ENCODE measurements at regions not wholly inside any gene's neighbourhood (a gene's known extent, or its start where the extent isn't known, plus 50 kb on each side); places are given as distances from the start of the nearest gene placed in this dataset.

DNA sequence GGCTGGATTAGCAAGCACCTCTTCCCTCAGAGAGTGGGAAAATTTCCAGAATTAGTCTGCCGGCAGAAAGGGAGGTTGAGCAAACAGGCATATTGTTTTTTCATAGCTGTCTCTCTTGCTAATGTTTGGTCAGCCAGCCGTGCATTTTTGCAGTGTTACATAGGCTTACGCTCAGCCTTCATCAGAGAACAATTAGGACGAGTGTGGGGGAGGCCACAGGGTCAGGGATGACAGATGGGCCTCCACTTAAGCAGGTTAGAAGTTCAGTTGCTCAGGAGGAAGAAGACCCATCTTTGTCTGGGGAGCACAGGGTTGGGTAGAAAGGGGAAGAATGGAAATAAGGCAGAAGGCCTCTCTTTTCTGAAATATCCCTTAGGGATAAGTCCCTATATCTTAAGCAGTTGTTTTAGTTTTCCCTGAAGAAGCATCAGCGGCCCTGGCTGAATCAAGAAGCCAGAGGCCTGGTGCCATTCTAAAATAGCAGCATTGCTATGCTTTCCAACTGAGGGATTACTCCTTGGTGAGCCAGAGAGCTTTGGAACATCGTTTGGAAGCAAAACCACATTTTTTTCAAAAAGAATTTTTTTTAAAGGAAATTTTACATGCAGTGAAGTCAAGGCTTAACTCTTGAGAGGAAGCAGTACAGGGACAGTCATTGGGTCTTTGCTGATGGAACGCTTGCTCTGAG lies 118.8 kb downstream of the SMIM20 start:
- no peak for DNase-seq (ENCODE audit: low spot score)
- Histone ChIP-seq H3K4me3 (ENCODE audit: low read depth in 1 of 3, low read length in 3 of 3) (no peak overlapping the region), H3K27me3 (ENCODE audit: control insufficient read depth in 4 of 4, insufficient read depth in 4 of 4, low read length in 3 of 4) (peaks cover 0 to 5% (median 0%) of the 10 kb centered on the region in 4 donors), H3K27ac (ENCODE audit: low read depth in 1 of 2, low read length in 2 of 2) (no peak overlapping the region), H3K4me1 (ENCODE audit: control insufficient read depth in 4 of 4, insufficient read depth in 4 of 4, low read length in 3 of 4) (no peaks in the 10 kb centered on the region), H3K9ac (ENCODE audit: low read depth in 1 of 2, low read length in 2 of 2) (no peak overlapping the region), H3K36me3 (ENCODE audit: control insufficient read depth in 4 of 4, insufficient read depth in 3 of 4, low read depth in 1 of 4, low read length in 3 of 4) (no peaks in the 10 kb centered on the region), H3K9me3 (ENCODE audit: control insufficient read depth in 4 of 4, low read length in 3 of 4) (no peaks in the 10 kb centered on the region)
- 73% methylated on average over 7 of the region's 7 CpGs for WGBS
- TF ChIP-seq YY1 (IDR thresholded peaks at IDR 0.05): no peak
- TF ChIP-seq HNF4A (conservative IDR thresholded peaks at IDR 0.05): no peak
- TF ChIP-seq RAD21 (IDR thresholded peaks at IDR 0.05): no peak
- TF ChIP-seq NR2F2 (IDR thresholded peaks at IDR 0.05): no peak
- TF ChIP-seq, protein P1, sequence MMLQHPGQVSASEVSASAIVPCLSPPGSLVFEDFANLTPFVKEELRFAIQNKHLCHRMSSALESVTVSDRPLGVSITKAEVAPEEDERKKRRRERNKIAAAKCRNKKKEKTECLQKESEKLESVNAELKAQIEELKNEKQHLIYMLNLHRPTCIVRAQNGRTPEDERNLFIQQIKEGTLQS (IDR thresholded peaks at IDR 0.05): no peak
- no peak for TF ChIP-seq SP1 (IDR thresholded peaks at IDR 0.05)
- TF ChIP-seq JUND (IDR thresholded peaks at IDR 0.05): no peak
- TF ChIP-seq FOXA1 (IDR thresholded peaks at IDR 0.05): no peak

DNA sequence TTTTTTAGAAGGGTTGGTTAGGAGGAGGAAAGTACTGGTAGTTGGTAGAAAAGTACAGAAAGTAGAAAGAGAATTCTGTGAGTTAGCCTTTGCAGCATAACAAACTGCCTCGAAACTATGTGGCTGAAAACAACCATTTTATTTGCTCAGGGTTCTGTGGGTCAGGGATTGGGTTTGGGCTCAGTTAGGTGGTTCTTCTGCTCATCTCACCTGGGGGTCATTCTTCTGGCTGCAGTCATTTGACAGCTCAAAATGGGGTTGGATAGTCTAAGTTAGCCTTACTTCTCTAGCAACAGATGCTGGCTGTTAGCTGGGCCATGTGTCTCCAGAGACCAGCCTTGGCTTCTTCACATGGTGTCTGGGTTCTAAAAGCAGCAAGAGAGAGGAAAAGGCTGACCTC lies 119.4 kb downstream of the SMIM20 start:
- Histone ChIP-seq H3K9ac (ENCODE audit: low read depth in 1 of 2, low read length in 2 of 2) (no peak overlapping the region), H3K27me3 (ENCODE audit: control insufficient read depth in 4 of 4, insufficient read depth in 4 of 4, low read length in 3 of 4) (peaks cover 0 to 5% (median 0%) of the 10 kb centered on the region in 4 donors), H3K9me3 (ENCODE audit: control insufficient read depth in 4 of 4, low read length in 3 of 4) (no peaks in the 10 kb centered on the region), H3K27ac (ENCODE audit: low read depth in 1 of 2, low read length in 2 of 2) (no peak overlapping the region), H3K4me1 (ENCODE audit: control insufficient read depth in 4 of 4, insufficient read depth in 4 of 4, low read length in 3 of 4) (no peaks in the 10 kb centered on the region), H3K4me3 (ENCODE audit: low read depth in 1 of 3, low read length in 3 of 3) (no peak overlapping the region), H3K36me3 (ENCODE audit: control insufficient read depth in 4 of 4, insufficient read depth in 3 of 4, low read depth in 1 of 4, low read length in 3 of 4) (no peaks in the 10 kb centered on the region)
- no peak for DNase-seq (ENCODE audit: low spot score)
- WGBS: 93% methylated on average over 1 of the region's 1 CpG
- TF ChIP-seq SP1 (IDR thresholded peaks at IDR 0.05): no peak
- TF ChIP-seq, protein P1 (IDR thresholded peaks at IDR 0.05): no peak
- TF ChIP-seq HNF4A (conservative IDR thresholded peaks at IDR 0.05): no peak
- no peak for TF ChIP-seq FOXA2 (IDR thresholded peaks at IDR 0.05)
- TF ChIP-seq, protein P2, sequence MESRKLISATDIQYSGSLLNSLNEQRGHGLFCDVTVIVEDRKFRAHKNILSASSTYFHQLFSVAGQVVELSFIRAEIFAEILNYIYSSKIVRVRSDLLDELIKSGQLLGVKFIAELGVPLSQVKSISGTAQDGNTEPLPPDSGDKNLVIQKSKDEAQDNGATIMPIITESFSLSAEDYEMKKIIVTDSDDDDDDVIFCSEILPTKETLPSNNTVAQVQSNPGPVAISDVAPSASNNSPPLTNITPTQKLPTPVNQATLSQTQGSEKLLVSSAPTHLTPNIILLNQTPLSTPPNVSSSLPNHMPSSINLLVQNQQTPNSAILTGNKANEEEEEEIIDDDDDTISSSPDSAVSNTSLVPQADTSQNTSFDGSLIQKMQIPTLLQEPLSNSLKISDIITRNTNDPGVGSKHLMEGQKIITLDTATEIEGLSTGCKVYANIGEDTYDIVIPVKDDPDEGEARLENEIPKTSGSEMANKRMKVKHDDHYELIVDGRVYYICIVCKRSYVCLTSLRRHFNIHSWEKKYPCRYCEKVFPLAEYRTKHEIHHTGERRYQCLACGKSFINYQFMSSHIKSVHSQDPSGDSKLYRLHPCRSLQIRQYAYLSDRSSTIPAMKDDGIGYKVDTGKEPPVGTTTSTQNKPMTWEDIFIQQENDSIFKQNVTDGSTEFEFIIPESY (IDR thresholded peaks at IDR 0.05): no peak
- TF ChIP-seq HNF4G (IDR thresholded peaks at IDR 0.05): no peak
- no peak for TF ChIP-seq YY1 (IDR thresholded peaks at IDR 0.05)

DNA sequence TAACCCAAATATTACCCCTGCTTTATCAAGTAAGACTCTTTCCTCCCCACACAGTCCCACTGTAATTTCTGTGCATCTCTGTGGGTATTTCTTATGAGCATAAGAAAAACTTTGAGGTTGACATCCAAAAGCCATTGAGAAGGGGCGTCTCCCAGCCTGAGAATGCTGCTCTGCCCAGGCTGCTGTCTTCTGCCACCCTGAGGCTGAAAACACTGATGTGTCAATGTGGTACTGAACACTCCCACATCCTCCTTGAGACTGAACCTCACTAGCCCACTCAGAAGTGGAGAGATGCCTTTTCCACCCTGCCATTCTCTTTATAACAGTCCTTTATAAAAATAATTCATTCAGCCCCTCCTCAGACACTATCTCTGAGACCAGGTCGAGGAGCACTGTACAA lies 120.8 kb downstream of the SMIM20 start:
- no peak overlapping the region for H3K27ac ChIP-seq (ENCODE audit: low read depth in 1 of 2, low read length in 2 of 2)
- no peaks in the 10 kb centered on the region for H3K27me3 ChIP-seq (ENCODE audit: control insufficient read depth in 4 of 4, insufficient read depth in 4 of 4, low read length in 3 of 4)
- no peak for DNase-seq (ENCODE audit: low spot score)
- no peak overlapping the region for H3K9ac ChIP-seq (ENCODE audit: low read depth in 1 of 2, low read length in 2 of 2)
- TF ChIP-seq, protein P1 (IDR thresholded peaks at IDR 0.05): no peak
- TF ChIP-seq NR2F2 (IDR thresholded peaks at IDR 0.05) (no peak), HNF4G (IDR thresholded peaks at IDR 0.05) (no peak), HNF4A (conservative IDR thresholded peaks at IDR 0.05) (no peak), GABPA (IDR thresholded peaks at IDR 0.05 in 1 of 2, conservative IDR thresholded peaks at IDR 0.05 in 1 of 2) (no peak), FOXA1 (IDR thresholded peaks at IDR 0.05) (no peak)
- TF ChIP-seq, protein P2 (IDR thresholded peaks at IDR 0.05): no peak
- TF ChIP-seq, protein P3, sequence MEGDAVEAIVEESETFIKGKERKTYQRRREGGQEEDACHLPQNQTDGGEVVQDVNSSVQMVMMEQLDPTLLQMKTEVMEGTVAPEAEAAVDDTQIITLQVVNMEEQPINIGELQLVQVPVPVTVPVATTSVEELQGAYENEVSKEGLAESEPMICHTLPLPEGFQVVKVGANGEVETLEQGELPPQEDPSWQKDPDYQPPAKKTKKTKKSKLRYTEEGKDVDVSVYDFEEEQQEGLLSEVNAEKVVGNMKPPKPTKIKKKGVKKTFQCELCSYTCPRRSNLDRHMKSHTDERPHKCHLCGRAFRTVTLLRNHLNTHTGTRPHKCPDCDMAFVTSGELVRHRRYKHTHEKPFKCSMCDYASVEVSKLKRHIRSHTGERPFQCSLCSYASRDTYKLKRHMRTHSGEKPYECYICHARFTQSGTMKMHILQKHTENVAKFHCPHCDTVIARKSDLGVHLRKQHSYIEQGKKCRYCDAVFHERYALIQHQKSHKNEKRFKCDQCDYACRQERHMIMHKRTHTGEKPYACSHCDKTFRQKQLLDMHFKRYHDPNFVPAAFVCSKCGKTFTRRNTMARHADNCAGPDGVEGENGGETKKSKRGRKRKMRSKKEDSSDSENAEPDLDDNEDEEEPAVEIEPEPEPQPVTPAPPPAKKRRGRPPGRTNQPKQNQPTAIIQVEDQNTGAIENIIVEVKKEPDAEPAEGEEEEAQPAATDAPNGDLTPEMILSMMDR (IDR thresholded peaks at IDR 0.05; ENCODE audit: low read depth, low read length, missing input control): no peak
- WGBS: 80% methylated on average over 2 of the region's 2 CpGs
- no peak overlapping the region for H3K4me3 ChIP-seq (ENCODE audit: low read depth in 1 of 3, low read length in 3 of 3)
- no peaks in the 10 kb centered on the region for H3K36me3 ChIP-seq (ENCODE audit: control insufficient read depth in 4 of 4, insufficient read depth in 3 of 4, low read depth in 1 of 4, low read length in 3 of 4)
- no peaks in the 10 kb centered on the region for H3K9me3 ChIP-seq (ENCODE audit: control insufficient read depth in 4 of 4, low read length in 3 of 4)
- no peaks in the 10 kb centered on the region for H3K4me1 ChIP-seq (ENCODE audit: control insufficient read depth in 4 of 4, insufficient read depth in 4 of 4, low read length in 3 of 4)

Measured in liver (tissue), 8 donors.